ENCODE measurements at regions not wholly inside any gene's neighbourhood (a gene's known extent, or its start where the extent isn't known, plus 50 kb on each side); places are given as distances from the start of the nearest gene placed in this dataset.
"Not testable (repeated sequence)": the region's sequence is repeated elsewhere in the genome, so short reads cannot be mapped to it uniquely, and the experiment has no call there.

DNA sequence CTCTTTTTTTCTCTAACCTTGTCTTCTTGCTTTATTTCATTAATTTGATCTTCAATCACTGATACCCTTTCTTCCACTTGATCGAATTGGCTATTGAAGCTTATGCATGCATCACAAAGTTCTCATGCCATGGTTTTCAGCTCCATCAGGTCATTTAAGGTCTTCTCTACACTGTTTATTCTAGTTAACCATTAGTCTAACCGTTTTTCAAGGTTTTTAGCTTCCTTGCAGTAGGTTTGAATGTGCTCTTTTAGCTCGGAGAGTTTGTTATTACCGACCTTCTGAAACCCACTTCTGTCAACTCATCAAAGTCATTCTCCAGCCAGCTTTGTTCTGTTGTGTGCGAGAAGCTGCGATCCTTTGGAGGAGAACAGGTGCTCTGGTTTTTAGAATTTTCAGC lies 469.2 kb downstream of the TMEM135 start:
- TF ChIP-seq, protein P1, sequence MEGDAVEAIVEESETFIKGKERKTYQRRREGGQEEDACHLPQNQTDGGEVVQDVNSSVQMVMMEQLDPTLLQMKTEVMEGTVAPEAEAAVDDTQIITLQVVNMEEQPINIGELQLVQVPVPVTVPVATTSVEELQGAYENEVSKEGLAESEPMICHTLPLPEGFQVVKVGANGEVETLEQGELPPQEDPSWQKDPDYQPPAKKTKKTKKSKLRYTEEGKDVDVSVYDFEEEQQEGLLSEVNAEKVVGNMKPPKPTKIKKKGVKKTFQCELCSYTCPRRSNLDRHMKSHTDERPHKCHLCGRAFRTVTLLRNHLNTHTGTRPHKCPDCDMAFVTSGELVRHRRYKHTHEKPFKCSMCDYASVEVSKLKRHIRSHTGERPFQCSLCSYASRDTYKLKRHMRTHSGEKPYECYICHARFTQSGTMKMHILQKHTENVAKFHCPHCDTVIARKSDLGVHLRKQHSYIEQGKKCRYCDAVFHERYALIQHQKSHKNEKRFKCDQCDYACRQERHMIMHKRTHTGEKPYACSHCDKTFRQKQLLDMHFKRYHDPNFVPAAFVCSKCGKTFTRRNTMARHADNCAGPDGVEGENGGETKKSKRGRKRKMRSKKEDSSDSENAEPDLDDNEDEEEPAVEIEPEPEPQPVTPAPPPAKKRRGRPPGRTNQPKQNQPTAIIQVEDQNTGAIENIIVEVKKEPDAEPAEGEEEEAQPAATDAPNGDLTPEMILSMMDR (conservative IDR thresholded peaks at IDR 0.05; ENCODE audit: low read length): not testable (repeated sequence)
- TF ChIP-seq EZH2phosphoT487 (IDR thresholded peaks at IDR 0.05; ENCODE audit: borderline replicate concordance): not testable (repeated sequence)
